IgD-negative memory B cell (primary cell): ENCODE measurements at regions not wholly inside any gene's neighbourhood (a gene's known extent, or its start where the extent isn't known, plus 50 kb on each side); places are given as distances from the start of the nearest gene placed in this dataset.
"Not testable (repeated sequence)": the region's sequence is repeated elsewhere in the genome, so short reads cannot be mapped to it uniquely, and the experiment has no call there.

ENCODE experiments used
- H3K27ac Mint-ChIP-seq, 3 donors: one replicate each; pipeline ENCODE4 v1.8.0; 2020 to 2022; ENCODE audit warnings: mild to moderate bottlenecking in 3 of 3, mixed read lengths in 3 of 3, moderate library complexity in 1 of 3
- H3K27me3 Mint-ChIP-seq: one replicate; pipeline ENCODE4 v1.8.0; 2021; ENCODE audit warnings: mixed read lengths
- H3K36me3 Mint-ChIP-seq: one replicate; pipeline ENCODE4 v1.8.0; 2020; ENCODE audit warnings: mild to moderate bottlenecking, mixed read lengths
- H3K4me1 Mint-ChIP-seq, 3 donors: one replicate each; pipeline ENCODE4 v1.8.0; 2020 to 2022; ENCODE audit warnings: mixed read lengths in 3 of 3, mild to moderate bottlenecking in 1 of 3
- H3K4me3 Mint-ChIP-seq, 4 donors: one replicate each; pipeline ENCODE4 v1.8.0; 2020 to 2022; ENCODE audit warnings: mild to moderate bottlenecking in 4 of 4, mixed read lengths in 4 of 4, moderate library complexity in 3 of 4
- H3K9me3 Mint-ChIP-seq, 3 donors: one replicate each; pipeline ENCODE4 v1.8.0; 2020 to 2021; ENCODE audit warnings: mixed read lengths in 3 of 3, mild to moderate bottlenecking in 1 of 3

DNA sequence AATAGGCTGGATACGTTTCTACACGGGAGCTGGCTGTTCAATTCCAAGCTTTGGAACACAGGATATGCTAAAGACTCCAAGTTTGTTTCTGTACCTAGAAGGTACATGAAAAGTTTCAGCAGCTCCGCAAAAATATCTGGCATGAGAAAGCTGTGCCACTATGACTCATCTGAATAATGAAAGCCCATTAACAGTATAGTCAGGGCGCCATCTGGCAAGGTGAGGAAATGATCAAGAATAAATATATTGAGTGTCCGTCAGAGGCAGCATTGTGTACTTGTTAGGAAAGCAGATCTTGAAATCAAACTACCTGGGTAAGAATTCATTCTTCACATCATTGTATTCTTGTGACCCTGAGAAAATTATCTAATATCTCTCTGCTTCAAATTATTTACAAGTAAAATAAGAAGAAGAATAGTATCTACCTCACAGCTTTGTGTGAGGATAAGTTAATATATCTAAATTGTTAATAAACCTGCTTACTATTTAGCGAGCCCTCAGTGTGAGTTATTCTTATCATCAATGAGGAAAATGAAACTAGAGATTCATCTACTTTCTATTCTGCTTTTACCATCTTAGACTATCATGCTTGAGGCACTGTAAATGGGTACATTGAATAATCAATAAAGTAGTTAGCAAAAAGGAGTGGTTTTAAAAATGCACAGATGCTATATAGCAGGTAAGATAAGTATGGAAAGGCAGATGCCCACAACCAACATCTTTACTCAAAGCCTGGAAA lies 53.5 kb downstream of the FSCB start:
- Mint-ChIP-seq H3K27ac (no peak overlapping the region), H3K9me3 (peaks cover 6 to 17% (median 16%) of the 10 kb centered on the region in 3 donors), H3K4me1 (no peaks in the 10 kb centered on the region)

DNA sequence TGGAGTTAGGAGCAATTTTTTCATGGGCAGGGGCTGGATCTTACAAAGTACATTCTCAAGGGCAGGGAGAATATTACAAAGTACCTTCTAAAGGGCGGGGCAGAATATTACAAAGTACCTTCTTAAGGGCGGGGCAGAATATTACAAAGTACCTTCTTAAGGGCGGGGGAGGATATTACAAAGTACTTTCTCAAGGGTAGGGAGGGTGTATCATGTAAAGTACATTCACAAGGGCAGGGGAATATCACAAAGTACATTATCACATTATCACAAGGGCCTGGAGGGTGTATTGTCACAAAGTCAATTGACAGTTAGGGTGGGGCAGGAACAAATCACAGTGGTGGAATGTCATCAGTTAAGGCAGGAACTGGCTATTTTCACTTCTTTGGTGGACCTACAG lies 56.9 kb downstream of the FSCB start:
- H3K9me3 Mint-ChIP-seq = peaks cover 0 to 12% (median 2%) of the 10 kb centered on the region in 3 donors
- H3K36me3 Mint-ChIP-seq, H3K27me3 Mint-ChIP-seq, H3K4me1 Mint-ChIP-seq, H3K27ac Mint-ChIP-seq, H3K4me3 Mint-ChIP-seq: not testable (repeated sequence)

More for the DNA sequence above, 53.5 kb downstream of the FSCB start:
- no peaks in the 10 kb centered on the region for H3K36me3 Mint-ChIP-seq
- no peaks in the 10 kb centered on the region for H3K27me3 Mint-ChIP-seq
- no peak overlapping the region for H3K4me3 Mint-ChIP-seq

DNA sequence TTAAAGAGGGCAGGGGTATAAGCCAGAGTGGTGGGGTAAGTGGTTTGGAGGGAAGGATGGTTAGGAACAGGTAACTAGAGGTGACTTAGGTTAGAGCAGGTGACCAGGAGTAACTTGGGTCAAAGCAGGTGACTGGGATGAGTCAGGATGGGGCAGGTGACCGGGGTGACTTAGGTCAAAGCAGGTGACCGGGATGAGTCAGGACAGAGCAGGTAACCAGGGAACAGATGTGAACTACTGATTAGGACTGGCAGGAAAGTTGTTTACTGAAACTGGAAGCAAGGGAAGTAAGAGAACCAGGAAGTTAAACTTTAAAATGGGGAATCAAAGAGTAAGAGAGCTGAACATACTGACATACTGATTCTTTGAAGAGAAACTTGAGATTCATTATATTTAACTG lies 57.4 kb downstream of the FSCB start:
- no peaks in the 10 kb centered on the region for H3K4me1 Mint-ChIP-seq
- no peak overlapping the region for H3K27ac Mint-ChIP-seq
- no peak overlapping the region for H3K4me3 Mint-ChIP-seq
- H3K9me3 Mint-ChIP-seq = peaks cover 0 to 12% (median 2%) of the 10 kb centered on the region in 3 donors
- H3K36me3 Mint-ChIP-seq = no peaks in the 10 kb centered on the region
- no peaks in the 10 kb centered on the region for H3K27me3 Mint-ChIP-seq

DNA sequence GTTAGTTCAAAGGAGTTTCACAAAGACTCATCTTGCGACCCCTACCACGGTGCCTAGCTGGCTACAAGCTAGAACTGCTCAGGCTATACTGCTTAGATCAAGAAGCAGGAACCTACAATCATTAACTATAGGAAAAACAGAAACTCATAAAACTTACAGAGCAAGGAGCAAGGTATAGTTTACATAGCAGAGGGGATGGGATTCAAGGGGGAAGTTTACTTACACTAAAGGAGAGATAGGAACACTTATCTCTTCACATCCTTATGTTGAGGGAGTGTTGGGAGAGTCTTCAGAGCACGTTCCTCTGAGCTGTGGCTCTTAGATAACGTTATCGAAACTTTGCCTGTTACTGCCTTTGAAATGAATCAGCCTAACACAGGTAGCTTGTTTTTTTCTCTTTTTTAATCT lies 58.1 kb downstream of the FSCB start:
- no peaks in the 10 kb centered on the region for H3K4me1 Mint-ChIP-seq
- H3K36me3 Mint-ChIP-seq = no peaks in the 10 kb centered on the region
- peaks cover 0 to 12% (median 2%) of the 10 kb centered on the region in 3 donors for H3K9me3 Mint-ChIP-seq
- H3K4me3 Mint-ChIP-seq = no peak overlapping the region
- no peaks in the 10 kb centered on the region for H3K27me3 Mint-ChIP-seq
- H3K27ac Mint-ChIP-seq = no peak overlapping the region

DNA sequence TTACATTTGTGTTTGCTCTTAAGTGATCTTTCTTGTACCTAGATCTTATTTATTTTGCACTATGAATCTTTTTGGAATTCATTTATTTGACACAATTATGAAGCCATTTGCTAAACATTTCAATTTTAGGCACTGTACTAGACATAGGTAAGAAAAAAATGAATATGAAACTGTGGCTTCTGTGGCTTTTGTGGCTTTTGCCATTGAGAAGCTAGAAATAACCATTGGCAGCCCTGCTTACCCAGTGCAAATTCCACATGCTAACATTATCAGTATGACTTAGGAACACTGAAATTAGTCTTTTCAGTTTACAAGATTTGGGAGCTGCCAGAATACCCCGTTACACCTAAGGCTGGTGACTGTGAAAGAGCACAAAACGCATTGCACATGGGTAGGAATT lies 60.1 kb downstream of the FSCB start:
- no peaks in the 10 kb centered on the region for H3K36me3 Mint-ChIP-seq
- H3K4me1 Mint-ChIP-seq = no peaks in the 10 kb centered on the region
- no peak overlapping the region for H3K4me3 Mint-ChIP-seq
- peaks cover 0 to 12% (median 0%) of the 10 kb centered on the region in 3 donors for H3K9me3 Mint-ChIP-seq
- H3K27ac Mint-ChIP-seq = no peak overlapping the region
- H3K27me3 Mint-ChIP-seq = no peaks in the 10 kb centered on the region

DNA sequence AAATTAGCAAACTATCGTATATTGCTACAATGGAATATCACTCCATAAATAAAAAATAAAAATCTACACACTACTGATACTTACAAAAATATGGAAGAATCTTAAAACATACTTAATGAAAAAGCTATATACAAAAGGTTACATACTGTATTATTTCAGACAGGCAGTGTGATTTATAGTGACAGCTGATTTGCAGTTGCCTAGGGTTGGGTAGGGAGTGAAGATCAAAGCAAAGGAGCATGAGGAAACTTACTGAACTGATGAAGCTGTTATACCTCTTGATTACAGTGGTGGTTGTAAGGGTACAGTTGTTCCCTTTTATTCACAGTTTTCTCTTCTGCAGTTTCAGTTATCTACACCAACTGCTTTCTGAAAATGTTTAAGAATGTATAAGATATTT lies 62.6 kb downstream of the FSCB start:
- H3K36me3 Mint-ChIP-seq = no peaks in the 10 kb centered on the region
- no peak overlapping the region for H3K27ac Mint-ChIP-seq
- no peaks in the 10 kb centered on the region for H3K27me3 Mint-ChIP-seq
- H3K4me3 Mint-ChIP-seq = no peak overlapping the region
- no peaks in the 10 kb centered on the region for H3K4me1 Mint-ChIP-seq
- peaks cover 0 to 2% (median 0%) of the 10 kb centered on the region in 3 donors for H3K9me3 Mint-ChIP-seq

DNA sequence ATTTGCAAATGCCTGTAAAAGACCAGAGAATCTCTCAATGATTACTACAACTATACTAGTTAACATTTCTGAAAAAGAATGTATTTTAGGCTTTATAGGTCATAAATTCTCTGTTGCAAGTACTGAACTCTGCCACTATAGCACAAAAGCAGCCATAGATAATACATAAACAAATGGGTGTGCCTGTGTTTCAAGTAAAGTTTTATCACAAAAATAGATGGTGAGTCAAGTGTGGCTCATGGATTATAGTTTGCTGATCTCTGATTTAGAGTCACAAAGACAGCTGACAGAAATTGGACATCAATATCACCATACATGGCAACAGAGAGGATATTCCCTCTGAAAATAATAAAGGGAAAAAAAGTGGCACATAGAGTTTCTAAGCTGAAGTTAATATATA lies 68.1 kb downstream of the FSCB start:
- H3K27ac Mint-ChIP-seq = no peak overlapping the region
- no peaks in the 10 kb centered on the region for H3K4me1 Mint-ChIP-seq
- no peaks in the 10 kb centered on the region for H3K36me3 Mint-ChIP-seq
- H3K9me3 Mint-ChIP-seq = peaks cover 0 to 6% (median 0%) of the 10 kb centered on the region in 3 donors
- no peak overlapping the region for H3K4me3 Mint-ChIP-seq
- no peaks in the 10 kb centered on the region for H3K27me3 Mint-ChIP-seq

DNA sequence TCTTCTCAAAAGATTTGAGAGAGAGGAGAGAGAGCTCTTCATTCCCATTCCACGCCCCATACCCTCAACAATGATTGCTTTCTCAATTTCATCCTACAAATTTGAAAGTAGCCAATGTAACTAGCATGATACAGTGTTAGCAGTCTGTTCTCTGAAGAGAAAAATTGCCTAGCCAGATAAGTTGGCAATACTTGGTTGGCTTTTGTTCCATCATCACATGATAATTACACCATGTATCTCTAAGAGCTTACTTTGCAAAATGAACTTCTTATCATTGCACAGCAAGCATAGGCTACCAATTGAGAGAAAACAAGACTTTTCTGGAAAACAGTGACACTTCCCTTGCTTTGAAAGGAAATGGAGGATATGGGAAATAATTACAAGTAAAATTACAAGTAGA lies 68.9 kb downstream of the FSCB start:
- no peak overlapping the region for H3K4me3 Mint-ChIP-seq
- no peak overlapping the region for H3K27ac Mint-ChIP-seq
- H3K9me3 Mint-ChIP-seq = peaks cover 0 to 6% (median 0%) of the 10 kb centered on the region in 3 donors
- no peaks in the 10 kb centered on the region for H3K4me1 Mint-ChIP-seq
- no peaks in the 10 kb centered on the region for H3K27me3 Mint-ChIP-seq
- no peaks in the 10 kb centered on the region for H3K36me3 Mint-ChIP-seq

DNA sequence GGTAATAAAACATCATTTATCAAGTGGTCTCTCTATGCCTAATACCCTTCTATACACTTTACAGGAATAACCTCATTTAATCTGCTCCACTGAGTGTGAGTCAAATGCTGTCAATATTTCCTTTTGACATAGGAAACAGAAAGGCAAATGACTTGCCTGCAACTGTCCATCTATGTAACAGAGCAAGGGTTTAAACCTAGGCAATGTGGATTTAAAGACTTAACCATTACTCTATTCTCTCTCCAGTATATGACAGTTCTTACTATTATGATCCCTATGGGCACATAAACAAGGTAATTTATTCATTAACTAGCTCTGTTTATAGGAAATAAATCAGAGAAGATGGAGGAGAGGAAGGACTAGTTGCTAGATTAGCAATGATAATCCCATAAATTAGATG lies 70.6 kb downstream of the FSCB start:
- Mint-ChIP-seq H3K27me3 (no peaks in the 10 kb centered on the region), H3K27ac (no peak overlapping the region)

DNA sequence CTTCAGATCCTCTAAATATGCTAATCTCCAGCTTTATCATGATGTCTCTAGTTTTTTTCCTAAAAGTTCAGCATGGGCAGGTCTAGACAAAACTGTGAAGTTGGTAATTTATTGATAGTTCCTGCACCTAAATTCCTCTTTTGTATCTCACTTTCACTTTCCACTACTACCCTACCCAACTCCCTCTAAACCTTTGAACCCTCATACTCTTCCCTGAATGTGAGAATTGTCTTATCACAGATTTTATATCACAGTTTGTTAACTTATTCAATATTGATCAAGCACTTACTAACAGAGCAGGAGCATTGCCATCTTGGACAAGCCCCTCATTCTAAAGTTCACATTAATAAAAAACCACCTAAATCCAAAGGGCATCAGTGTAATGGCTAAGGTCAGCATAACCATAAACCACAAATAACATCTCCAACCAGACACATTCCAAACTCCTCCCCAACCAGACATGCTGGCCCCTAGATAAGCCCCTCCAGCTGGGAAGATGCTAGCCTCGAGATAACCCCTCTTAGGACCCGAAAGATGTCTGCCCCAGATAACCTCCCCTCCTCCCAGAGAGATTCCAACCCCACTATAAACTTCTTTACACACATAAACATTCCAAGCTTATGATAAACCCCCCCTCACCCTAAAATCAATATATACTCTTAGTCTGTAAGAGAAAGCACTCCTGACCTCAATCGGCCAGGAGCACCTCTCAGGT lies 78.7 kb downstream of the FSCB start:
- no peaks in the 10 kb centered on the region for H3K27me3 Mint-ChIP-seq
- no peaks in the 10 kb centered on the region for H3K36me3 Mint-ChIP-seq
- no peak overlapping the region for H3K4me3 Mint-ChIP-seq
- H3K4me1 Mint-ChIP-seq = no peaks in the 10 kb centered on the region
- H3K9me3 Mint-ChIP-seq = peaks cover 0 to 2% (median 0%) of the 10 kb centered on the region in 3 donors
- no peak overlapping the region for H3K27ac Mint-ChIP-seq

More for the DNA sequence above, 70.6 kb downstream of the FSCB start:
- no peaks in the 10 kb centered on the region for H3K4me1 Mint-ChIP-seq
- peaks cover 0 to 6% (median 0%) of the 10 kb centered on the region in 3 donors for H3K9me3 Mint-ChIP-seq
- no peaks in the 10 kb centered on the region for H3K36me3 Mint-ChIP-seq
- H3K4me3 Mint-ChIP-seq = no peak overlapping the region

DNA sequence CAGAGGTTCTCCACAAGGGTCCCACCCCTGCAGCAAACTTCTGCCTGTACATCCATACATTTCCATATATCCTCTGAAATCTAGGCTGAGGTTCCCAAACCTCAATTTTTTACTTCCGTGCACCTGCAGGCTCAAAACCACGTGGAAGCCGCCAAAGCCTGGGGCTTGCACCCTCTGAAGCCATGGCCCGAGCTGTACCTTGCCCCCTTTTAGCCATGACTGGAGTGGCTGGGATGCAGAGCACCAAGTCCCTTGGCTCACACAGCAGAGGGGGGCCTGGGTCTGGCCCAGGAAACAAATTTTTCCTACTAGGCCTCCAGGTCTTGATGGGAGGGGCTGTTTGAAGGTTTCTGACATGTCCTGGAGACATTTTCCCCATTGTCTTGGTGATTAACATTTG lies 84.4 kb downstream of the FSCB start:
- Mint-ChIP-seq H3K36me3 (no peaks in the 10 kb centered on the region), H3K27ac (no peak overlapping the region), H3K27me3 (no peaks in the 10 kb centered on the region), H3K9me3 (peaks cover 0 to 8% (median 0%) of the 10 kb centered on the region in 3 donors), H3K4me1 (no peaks in the 10 kb centered on the region), H3K4me3 (no peak overlapping the region)

DNA sequence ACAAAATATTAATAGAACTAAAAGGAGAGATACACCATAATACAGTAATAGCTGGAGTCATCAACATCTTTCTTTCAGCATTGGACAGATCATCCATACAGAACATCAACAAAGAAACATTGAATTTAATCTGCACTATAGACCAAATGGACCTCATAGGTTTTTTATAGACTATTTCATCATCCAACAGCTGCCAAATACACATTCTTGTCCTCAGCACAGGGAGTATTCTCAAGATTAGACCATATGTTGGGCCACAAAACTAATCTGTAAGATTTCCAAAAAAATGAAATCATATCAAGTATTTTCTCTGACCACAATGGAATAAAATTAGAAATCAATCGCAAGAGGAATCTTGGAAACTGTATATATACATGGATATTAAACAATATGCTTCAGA lies 86.9 kb downstream of the FSCB start:
- Mint-ChIP-seq H3K27me3 (no peaks in the 10 kb centered on the region), H3K4me3 (no peak overlapping the region), H3K4me1 (no peaks in the 10 kb centered on the region), H3K36me3 (no peaks in the 10 kb centered on the region), H3K9me3 (peaks cover 0 to 12% (median 8%) of the 10 kb centered on the region in 3 donors), H3K27ac (no peak overlapping the region)

DNA sequence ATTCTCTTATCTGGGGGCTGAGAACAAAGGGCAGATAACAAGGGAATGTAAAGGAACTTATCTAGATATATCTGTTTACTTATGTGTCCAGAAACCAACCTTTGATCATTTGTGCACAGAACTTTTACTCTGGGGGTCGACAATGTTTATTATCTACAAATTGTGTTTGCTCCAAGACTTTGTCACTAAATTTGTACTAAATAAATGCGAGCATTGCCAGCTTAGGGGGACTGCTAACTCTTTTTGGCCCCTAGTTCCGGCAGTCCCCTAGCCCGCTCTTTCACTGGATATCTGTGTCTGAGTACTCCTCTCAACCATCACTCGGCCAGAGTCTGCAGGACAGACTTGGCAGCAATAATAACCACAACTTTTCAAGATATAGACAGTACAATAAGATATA lies 88.2 kb downstream of the FSCB start:
- no peak overlapping the region for H3K4me3 Mint-ChIP-seq
- H3K27me3 Mint-ChIP-seq = no peaks in the 10 kb centered on the region
- H3K36me3 Mint-ChIP-seq = no peaks in the 10 kb centered on the region
- H3K27ac Mint-ChIP-seq = no peak overlapping the region
- peaks cover 0 to 13% (median 8%) of the 10 kb centered on the region in 3 donors for H3K9me3 Mint-ChIP-seq
- H3K4me1 Mint-ChIP-seq = no peaks in the 10 kb centered on the region

DNA sequence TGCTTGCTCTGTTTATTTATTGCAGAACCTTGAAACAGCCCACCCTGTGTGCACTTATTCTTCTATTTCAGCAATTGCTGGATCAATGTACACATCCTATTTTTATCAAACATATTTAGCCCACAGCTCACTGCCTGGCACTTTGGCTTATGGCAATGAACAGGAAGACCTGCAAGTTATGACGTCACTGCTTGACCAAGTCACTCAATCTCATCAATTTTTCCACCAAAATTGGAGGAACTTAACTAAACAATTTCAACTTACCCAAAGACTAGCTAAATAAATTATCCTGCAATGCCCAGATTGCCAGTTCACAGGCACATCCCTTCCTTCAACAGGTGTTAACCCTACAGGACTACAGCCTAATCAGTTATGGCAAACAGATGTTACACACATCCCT lies 89.3 kb downstream of the FSCB start:
- Mint-ChIP-seq H3K36me3 (no peaks in the 10 kb centered on the region), H3K27ac (no peak overlapping the region), H3K4me1 (no peaks in the 10 kb centered on the region), H3K9me3 (peaks cover 0 to 13% (median 8%) of the 10 kb centered on the region in 3 donors), H3K27me3 (no peaks in the 10 kb centered on the region), H3K4me3 (no peak overlapping the region)

DNA sequence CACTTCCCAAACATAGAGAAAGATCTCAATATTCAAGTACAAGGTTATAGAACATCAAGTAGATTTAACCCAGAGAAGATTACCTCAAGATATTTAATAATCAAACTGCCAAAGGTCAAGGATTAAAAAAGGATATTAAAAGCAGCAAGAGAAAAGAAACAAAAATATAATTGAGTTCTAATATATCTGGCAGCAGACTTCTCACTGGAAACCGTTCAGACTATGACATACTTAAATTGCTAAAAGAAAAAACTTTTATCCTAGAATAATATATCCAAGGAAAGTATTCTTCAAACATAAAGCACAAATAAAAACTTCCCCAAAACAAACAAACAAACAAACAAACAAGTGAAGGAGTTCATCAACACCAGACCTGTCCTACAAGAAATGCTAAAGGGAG lies 92.4 kb downstream of the FSCB start:
- no peaks in the 10 kb centered on the region for H3K27me3 Mint-ChIP-seq
- H3K4me1 Mint-ChIP-seq = no peaks in the 10 kb centered on the region
- no peaks in the 10 kb centered on the region for H3K36me3 Mint-ChIP-seq
- H3K4me3 Mint-ChIP-seq = no peak overlapping the region
- H3K27ac Mint-ChIP-seq = no peak overlapping the region
- peaks cover 0 to 13% (median 2%) of the 10 kb centered on the region in 3 donors for H3K9me3 Mint-ChIP-seq
